HG02571 (cell line): ENCODE measurements at regions not wholly inside any gene's neighbourhood (a gene's known extent, or its start where the extent isn't known, plus 50 kb on each side); places are given as distances from the start of the nearest gene placed in this dataset.

ENCODE experiments used
- ATAC-seq: cut with Tn5 transposase; IDR thresholded peaks from one replicate; pipeline ENCODE4 v1.9.1; 2021; ENCODE audit warnings: mild to moderate bottlenecking, moderate library complexity; ENCODE audit not compliant: unreplicated experiment

DNA sequence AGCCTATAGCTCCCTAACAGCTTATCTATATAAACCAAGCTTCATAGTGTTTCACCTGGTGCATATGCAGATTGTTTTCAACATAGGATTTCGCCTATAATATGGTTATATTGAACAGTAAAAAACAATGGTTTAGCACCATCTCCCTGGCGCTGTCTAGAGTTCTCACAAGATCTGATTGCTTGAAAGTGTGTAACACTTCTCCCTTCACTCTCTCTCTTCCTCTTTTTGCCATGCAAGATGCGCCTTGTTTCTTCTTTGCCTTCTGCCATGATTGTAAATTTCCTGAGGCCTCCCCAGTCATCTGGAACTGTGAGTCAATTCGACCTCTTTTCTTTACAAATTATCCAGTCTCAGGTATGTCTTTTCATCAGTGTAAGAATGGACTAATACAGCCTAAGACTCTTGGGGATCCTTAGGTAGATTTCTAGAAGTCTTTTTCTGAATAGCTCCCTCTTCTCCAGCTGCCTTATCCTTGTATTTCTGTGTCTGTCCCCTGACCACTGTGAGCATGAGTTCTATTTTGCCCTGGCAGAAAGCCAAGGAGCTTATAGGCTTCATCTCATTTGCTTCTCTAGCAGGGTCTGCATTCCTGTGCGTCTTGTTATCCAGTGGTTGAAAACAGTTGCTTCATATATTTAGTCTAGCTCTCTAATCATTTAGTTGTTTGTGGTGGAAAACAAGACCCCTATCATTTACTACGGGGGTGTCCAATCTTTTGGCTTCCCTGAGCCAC is 401.6 kb downstream of the GPD2 start:
- no peak for ATAC-seq

GRCh38 chr2:156841321-156841720 is 405.1 kb downstream of the GPD2 start:
- no peak for ATAC-seq

DNA sequence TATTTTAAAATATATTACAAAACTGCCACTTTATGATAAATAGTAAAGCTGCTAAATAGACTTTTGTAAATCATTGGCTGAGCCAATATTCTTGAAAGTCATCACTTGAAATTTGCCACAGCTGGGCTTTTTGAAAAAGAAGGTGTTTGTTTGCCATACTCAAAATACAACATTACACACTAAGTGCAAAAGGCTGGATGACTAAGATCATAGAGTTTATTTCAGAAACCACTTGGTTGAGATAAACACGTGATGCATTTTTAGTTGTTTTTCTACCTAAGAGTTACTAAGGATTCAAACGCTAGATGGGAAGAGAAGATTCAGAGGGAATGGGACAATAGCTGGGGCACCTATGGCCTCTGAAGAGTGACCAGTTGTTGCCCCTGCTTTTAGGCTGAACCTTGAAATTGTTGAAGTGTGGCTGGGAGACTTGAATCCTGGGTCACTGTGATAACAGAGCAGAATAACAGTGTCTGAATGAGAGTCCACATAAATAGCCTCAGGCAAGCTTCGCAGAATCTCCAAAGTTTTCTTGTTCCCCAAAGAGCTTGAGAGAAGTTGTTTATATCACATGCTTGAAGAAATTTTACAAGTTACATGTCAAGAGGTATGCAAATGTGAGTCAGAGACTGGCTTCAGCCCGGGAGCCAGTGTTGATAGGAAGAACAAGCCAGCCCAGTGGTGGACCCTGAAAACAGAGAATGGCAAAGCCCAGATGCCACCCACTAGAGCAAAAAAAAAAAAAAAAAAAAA is 409.8 kb downstream of the GPD2 start:
- no peak for ATAC-seq

- no peak for ATAC-seq
Measured at GRCh38 chr2:156852210-156852609, 405.3 kb upstream of the GALNT5 start.

- no peak for ATAC-seq
Measured at GRCh38 chr2:156852681-156853080, 404.8 kb upstream of the GALNT5 start.

- no peak for ATAC-seq
Measured at GRCh38 chr2:156864325-156864724, 393.2 kb upstream of the GALNT5 start.

DNA sequence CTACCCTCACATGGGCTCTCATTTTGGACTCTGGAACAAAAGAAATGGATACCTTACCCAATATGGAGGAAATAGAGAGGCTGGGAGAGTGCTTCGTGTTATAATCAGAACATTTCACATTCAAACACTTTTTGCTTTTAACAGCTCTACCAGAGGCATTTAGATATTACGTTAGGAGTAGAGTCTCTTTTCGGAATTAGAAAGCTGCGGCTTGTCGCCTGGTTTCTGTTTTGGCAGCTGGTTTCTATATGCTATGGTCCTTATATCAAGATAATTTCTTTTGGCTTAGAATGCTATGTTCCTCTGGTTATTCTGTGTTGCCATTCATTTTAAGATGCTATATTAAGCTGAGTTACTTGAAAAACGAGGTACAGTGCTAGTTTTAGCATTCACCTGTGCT is 392.8 kb upstream of the GALNT5 start:
- no peak for ATAC-seq

- ATAC-seq: no peak
Measured at GRCh38 chr2:156867201-156867600, 390.3 kb upstream of the GALNT5 start.

GRCh38 chr2:156874707-156875106 is 382.8 kb upstream of the GALNT5 start:
- ATAC-seq: no peak

DNA sequence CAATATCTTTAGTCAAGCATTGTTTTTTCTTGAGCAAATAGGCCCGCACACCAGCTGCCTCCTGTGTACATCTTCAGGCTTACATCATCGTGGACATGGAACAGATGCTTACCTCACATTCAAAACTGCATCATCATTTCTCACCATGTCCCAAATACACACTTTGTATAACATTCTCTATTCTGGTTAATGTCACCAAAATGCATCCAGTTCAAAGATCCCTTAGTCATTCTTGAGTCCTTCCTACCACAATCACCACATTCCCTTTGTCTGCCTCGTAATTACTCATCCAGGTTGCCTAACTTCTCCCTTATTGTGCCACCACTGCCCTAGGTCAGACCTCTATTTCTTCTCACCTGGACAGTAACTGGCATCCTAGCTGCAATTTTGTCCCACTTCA is 373.7 kb upstream of the GALNT5 start:
- no peak for ATAC-seq

DNA sequence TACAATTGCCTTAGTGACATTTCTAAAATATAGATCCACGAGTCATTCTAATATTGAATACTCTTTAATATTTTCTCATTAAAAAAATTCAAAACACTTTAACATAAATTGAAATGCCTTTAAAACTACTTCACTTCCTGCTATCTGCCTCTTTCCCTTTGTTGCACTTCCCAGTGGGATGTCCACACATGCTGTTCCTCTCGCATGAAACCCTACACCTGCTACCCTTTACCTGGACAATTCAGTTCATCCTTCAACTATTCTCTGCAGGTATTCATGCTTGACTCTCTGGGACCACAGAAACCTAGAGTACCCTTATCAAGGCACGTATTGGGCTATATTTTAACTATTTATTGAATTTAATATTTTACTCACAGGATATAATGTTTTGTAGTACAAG is 373.3 kb upstream of the GALNT5 start:
- ATAC-seq: no peak

- ATAC-seq: no peak
Measured at GRCh38 chr2:156890529-156891148, 366.9 kb upstream of the GALNT5 start.

DNA sequence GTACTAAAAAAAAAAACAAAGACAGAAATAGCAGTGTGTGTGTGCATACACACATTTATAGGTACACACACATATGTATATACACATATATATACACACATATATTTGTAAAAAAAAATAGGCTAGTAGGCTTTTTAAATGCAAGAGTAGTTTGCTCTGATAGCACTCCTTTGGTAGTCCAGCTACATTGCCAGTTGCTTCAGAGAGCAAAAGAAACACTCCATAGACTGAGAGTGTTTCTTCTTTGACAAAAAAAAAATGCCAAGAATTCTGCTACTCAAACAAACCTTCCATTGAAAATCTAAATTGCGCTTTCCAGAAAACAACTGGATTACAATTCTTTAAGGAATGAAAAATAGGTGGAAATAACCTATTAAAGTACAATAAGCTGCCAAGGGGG is 365.9 kb upstream of the GALNT5 start:
- no peak for ATAC-seq

- ATAC-seq: peak; percentile 39
Measured at GRCh38 chr2:156892467-156893281, 364.8 kb upstream of the GALNT5 start.

DNA sequence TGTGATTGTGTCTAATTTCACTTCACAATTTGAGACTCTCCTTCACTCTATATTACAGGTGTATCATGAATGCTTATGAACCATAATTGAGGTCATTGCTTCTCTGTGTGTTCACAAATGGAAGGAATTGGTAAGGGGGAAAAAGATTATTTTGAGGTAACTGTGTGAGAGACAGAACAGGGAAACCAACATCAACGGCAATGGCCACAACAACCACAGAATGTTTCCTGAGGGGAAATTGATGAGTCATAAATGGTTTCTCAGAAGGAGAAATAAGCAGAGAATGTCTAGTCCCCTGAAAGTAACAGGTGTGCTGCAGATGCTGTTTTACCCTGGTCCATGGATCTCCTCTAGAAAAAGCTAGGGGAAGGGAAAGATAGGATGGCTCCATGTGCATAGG is 361.2 kb upstream of the GALNT5 start:
- peak; percentile 96 for ATAC-seq

DNA sequence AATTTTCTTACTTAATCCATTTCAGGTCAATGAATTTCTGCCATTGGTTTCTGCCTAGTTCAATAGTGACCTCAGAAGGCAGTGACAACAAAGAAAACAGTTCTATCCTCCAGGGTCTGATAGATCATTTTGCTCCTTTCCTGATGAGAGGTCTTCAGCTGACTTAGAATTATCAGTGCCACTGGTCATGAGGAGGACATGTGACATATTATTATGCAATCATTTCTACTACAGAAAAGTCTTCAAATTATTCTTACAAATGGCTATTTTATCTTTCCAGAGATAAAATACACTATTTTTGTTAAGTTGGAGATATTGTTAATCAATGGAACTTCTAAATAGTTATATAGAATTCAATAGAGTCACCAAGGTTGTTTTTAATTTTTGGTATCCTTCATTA is 360.0 kb upstream of the GALNT5 start:
- ATAC-seq: no peak

DNA sequence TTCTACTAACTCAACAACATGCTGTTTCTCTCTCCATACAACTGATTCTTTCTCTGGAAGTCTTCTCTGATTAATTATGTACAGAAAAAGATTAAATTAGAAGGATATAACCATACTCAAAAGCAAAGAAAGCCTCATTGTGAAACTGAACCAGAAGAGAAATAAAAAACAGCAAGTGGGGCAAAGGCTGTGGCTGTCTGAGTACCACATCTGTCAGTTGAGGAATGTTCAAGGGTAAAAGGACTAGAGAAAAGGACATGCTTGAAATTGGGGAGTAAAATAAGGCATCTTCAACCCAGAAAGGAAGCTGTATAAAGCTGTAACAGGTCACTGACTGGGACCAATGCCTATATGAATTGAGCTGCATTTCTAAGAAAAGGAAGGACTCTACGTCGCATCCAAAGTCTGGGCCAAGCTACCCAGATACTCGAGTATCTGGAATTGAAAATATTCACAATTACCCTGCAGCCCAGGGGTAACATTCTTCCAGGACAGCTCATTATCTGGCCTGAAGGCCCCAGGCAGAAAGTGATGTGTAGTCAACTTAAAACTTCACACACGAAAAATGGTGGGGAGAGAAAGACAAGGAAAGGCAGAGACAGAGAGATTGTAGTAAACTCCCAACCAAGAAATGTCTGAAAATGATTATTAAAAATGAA is 356.0 kb upstream of the GALNT5 start:
- no peak for ATAC-seq

GRCh38 chr2:156903335-156903734 is 354.2 kb upstream of the GALNT5 start:
- no peak for ATAC-seq

- no peak for ATAC-seq
Measured at GRCh38 chr2:156907806-156908205, 349.7 kb upstream of the GALNT5 start.

GRCh38 chr2:156908825-156909224 is 348.7 kb upstream of the GALNT5 start:
- peak; percentile 78 for ATAC-seq

- no peak for ATAC-seq
Measured at GRCh38 chr2:156909983-156910382, 347.5 kb upstream of the GALNT5 start.
